Progenitor cell of endocrine pancreas (in vitro differentiated cells): ENCODE measurements at regions not wholly inside any gene's neighbourhood (a gene's known extent, or its start where the extent isn't known, plus 50 kb on each side); places are given as distances from the start of the nearest gene placed in this dataset.

Experiments
- DNase-seq: peaks from one replicate; pipeline ENCODE4 v3.0.0; 2021; ENCODE audit warnings: low spot score; ENCODE audit not compliant: unreplicated experiment
- H3K27ac Mint-ChIP-seq: 2 replicates; pipeline ENCODE4 v1.8.0; 2021; ENCODE audit warnings: mild to moderate bottlenecking, moderate library complexity, mixed read lengths
- H3K27me3 Mint-ChIP-seq: 2 replicates; pipeline ENCODE4 v1.8.0; 2021; ENCODE audit warnings: mixed read lengths
- H3K36me3 Mint-ChIP-seq: 2 replicates; pipeline ENCODE4 v1.8.0; 2022; ENCODE audit warnings: mixed read lengths; ENCODE audit not compliant: insufficient read depth
- H3K4me1 Mint-ChIP-seq: 2 replicates; pipeline ENCODE4 v1.8.0; 2021; ENCODE audit warnings: low read depth, mixed read lengths
- H3K4me3 Mint-ChIP-seq: 2 replicates; pipeline ENCODE4 v1.8.0; 2021; ENCODE audit warnings: low read depth, mild to moderate bottlenecking, moderate library complexity, mixed read lengths
- H3K9me3 Mint-ChIP-seq: 2 replicates; pipeline ENCODE4 v1.8.0; 2021; ENCODE audit warnings: low read depth, mixed read lengths
- TF ChIP-seq, protein P1 (sequence below): fragments of 200-600 bp; sonication (generic); IDR thresholded peaks from one replicate; pipeline ENCODE4 v1.5.0; 2021; ENCODE audit warnings: antibody characterized with exemption, mild to moderate bottlenecking; ENCODE audit not compliant: unreplicated experiment

DNA sequence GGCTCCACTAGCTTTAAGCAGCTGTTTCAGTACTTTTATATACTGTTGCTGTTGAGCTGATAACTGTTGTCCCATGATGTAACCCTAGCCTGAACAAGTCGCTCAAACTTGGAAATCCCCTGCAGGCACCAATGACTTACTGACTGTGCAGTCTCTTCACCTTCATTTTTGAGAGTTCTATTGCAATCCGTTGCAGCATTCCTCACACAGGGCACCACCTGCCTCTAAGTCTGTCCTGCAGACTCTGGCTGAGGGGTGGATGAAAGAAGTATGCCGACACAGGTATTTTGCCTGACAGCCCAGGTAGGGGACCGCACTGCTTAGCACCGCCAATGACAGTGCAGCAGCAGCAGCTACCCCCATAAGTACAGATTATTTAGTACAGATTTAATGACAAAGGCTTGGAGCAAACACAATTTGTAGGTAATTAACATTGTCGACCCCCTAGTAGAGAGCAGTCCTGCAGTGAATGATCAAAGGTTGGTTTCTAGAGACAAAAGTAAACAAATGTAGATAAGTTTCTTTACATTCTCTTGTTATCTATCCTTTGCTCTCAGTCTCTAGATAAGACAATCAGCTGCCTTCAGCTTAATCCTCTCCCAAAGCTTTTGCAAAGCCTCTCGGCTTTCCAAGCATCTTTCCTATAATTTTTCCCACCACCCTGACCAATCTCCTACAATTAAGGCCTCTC, 205.0 kb downstream of the PABPC4L start:
- H3K27ac Mint-ChIP-seq: no peak overlapping the region
- H3K4me3 Mint-ChIP-seq: no peak overlapping the region
- no peak for DNase-seq
- TF ChIP-seq, protein P1, sequence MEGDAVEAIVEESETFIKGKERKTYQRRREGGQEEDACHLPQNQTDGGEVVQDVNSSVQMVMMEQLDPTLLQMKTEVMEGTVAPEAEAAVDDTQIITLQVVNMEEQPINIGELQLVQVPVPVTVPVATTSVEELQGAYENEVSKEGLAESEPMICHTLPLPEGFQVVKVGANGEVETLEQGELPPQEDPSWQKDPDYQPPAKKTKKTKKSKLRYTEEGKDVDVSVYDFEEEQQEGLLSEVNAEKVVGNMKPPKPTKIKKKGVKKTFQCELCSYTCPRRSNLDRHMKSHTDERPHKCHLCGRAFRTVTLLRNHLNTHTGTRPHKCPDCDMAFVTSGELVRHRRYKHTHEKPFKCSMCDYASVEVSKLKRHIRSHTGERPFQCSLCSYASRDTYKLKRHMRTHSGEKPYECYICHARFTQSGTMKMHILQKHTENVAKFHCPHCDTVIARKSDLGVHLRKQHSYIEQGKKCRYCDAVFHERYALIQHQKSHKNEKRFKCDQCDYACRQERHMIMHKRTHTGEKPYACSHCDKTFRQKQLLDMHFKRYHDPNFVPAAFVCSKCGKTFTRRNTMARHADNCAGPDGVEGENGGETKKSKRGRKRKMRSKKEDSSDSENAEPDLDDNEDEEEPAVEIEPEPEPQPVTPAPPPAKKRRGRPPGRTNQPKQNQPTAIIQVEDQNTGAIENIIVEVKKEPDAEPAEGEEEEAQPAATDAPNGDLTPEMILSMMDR: no peak
- no peaks in the 10 kb centered on the region for H3K4me1 Mint-ChIP-seq
- peaks cover 2% of the 10 kb centered on the region for H3K36me3 Mint-ChIP-seq
- no peaks in the 10 kb centered on the region for H3K27me3 Mint-ChIP-seq
- H3K9me3 Mint-ChIP-seq: peaks cover 33% of the 10 kb centered on the region

DNA sequence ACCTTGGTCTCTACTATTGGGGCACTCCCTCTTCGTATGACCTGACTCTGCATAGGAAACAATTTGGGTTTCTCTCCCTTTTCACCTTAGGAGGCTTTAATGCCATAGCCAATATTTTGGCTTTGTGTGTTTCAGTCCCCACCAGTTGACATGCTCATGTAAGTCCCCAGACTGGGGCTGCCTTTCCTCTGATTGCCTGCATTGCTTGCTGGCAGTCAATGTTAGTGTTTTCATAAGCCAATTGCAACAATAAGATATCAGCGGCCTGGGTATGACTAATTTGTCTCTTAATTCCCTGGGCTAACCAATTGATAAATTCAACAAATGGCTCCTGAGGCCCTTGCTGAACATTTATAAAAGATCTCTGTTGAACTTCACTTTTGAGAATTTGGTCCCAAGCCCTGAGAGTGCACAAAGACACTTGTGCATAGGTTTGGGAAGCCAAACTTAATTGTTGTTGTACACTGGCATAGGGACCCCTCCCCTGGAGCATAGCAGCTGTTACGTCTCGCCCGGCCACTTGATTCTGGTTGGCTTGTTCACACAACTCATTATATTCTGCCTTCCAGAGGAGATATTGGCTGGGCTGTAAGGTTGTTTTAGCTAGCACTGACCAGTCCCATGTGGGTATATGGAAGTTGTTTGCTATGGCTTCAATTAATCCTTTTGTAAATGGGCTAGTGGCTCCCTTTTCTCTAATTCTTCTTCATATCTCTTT, 206.2 kb downstream of the PABPC4L start:
- Mint-ChIP-seq H3K9me3 (peaks cover 40% of the 10 kb centered on the region), H3K36me3 (peaks cover 3% of the 10 kb centered on the region), H3K27me3 (no peaks in the 10 kb centered on the region), H3K27ac (no peak overlapping the region), H3K4me1 (no peaks in the 10 kb centered on the region), H3K4me3 (no peak overlapping the region)
- DNase-seq: no peak
- TF ChIP-seq, protein P1: no peak

DNA sequence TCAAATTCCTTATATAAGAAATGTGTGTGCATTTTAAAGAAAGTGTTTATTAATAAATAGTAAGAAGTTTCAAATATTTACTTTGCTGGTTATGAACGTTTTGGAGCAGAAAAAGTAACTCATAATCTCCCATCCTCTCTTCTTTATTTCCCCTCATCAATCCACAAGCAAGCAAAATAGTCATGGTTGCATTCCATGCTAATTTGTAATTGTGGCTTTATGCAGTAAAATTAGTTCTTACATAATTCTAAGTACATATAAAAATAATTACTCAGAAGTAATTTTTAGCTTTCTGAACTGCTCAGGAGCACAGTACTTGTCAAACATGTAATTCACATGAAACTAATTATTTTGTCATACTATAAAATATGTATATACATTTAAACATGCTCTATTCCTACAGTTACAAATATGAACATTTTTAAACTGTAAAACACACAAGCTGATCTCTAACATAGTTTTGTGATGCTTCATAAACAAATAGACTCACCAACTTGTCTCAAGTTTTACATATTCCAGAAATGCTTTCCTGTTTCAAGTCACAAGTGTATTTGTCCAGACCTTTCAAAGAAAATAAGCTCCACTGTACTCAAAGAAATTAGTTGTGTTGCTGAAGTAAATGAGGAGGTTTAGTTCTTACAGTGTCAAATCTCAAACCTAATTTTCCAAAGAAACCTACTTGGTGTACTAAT, 218.9 kb downstream of the PABPC4L start:
- H3K27me3 Mint-ChIP-seq: no peaks in the 10 kb centered on the region
- H3K9me3 Mint-ChIP-seq: no peaks in the 10 kb centered on the region
- H3K36me3 Mint-ChIP-seq: no peaks in the 10 kb centered on the region
- TF ChIP-seq, protein P1: no peak
- DNase-seq: no peak
- no peak overlapping the region for H3K27ac Mint-ChIP-seq
- H3K4me1 Mint-ChIP-seq: no peaks in the 10 kb centered on the region
- no peak overlapping the region for H3K4me3 Mint-ChIP-seq

DNA sequence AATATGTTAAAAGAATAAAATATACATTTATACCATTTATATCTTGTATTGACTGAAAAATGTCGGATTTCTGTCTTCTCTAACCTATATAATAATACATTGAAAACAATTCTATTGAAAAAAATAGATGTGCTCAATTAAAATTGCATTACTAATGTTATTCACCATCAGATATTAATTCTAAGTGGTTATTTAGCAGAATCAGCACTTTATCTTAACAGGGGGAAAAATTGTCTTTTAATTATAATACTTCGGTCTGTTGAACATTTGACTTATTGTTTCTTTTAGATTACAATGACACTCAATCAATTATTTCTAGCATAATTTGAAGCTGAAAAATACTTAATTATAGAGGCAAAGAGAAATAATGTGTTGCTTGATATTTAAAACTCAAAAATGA, 220.3 kb downstream of the PABPC4L start:
- Mint-ChIP-seq H3K4me1 (no peaks in the 10 kb centered on the region), H3K27ac (no peak overlapping the region), H3K9me3 (no peaks in the 10 kb centered on the region), H3K4me3 (no peak overlapping the region), H3K27me3 (no peaks in the 10 kb centered on the region), H3K36me3 (no peaks in the 10 kb centered on the region)
- DNase-seq: no peak
- TF ChIP-seq, protein P1: no peak

DNA sequence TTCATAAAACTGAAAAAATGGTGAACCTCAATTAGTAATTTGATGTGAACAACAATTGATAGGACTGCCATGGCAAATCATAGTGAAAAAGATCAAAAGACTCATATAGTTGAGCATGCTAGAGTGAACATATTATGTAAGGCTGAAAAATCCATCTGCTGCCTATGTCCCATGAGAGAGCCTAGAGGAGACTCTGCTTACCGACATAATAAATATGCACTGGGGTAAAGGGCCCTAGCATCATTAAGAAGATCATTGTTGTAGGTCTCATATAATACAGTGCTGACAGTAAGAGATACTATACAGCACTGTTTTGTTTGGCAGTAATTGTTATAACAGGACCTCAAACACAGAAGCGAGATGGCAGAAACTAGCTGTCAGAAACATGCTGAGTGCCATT, 229.0 kb downstream of the PABPC4L start:
- H3K4me3 Mint-ChIP-seq: no peak overlapping the region
- no peaks in the 10 kb centered on the region for H3K27me3 Mint-ChIP-seq
- H3K36me3 Mint-ChIP-seq: no peaks in the 10 kb centered on the region
- peaks cover 1% of the 10 kb centered on the region for H3K4me1 Mint-ChIP-seq
- TF ChIP-seq, protein P1: no peak
- DNase-seq: no peak
- H3K9me3 Mint-ChIP-seq: no peaks in the 10 kb centered on the region
- H3K27ac Mint-ChIP-seq: no peak overlapping the region
